Esophagus squamous epithelium (tissue), 4 donors: ENCODE measurements at regions not wholly inside any gene's neighbourhood (a gene's known extent, or its start where the extent isn't known, plus 50 kb on each side); places are given as distances from the start of the nearest gene placed in this dataset.

Experiments
- POLR2A ChIP-seq, 4 donors: fragments of 450-650 bp; IDR thresholded peaks; one replicate each; pipeline ENCODE4 v1.6.1; 2017; ENCODE audit warnings: antibody characterized with exemption in 4 of 4, mild to moderate bottlenecking in 4 of 4, moderate library complexity in 3 of 4
- TF ChIP-seq, protein P1 (sequence below), 6 experiments: fragments of 450-650 bp in 4 of 6; fragments of 200-600 bp in 2 of 6; sonication (generic) in 2 of 6; IDR thresholded peaks; one replicate each; pipeline ENCODE4 v1.5.1; 2016 to 2019; ENCODE audit warnings: antibody characterized with exemption in 6 of 6, mild to moderate bottlenecking in 4 of 6, moderate library complexity in 4 of 6

DNA sequence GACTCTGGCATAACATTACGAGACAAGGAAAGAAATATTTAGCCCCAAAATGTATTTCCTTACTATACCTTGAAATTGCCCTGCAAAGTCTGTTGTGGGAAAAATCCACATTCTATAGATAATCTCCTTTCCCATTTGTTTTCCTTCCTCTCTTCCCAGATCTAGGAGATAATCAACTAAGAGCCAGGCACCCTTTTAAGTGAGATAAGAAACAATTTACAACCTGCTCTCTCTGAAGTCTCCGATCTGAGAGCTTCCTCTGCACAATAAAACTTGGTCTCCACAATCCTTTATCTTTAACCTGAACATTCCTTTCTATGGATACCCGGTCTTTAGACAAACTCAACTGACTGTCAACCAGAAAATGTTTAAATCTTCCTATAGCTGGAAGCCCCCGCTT is 1160.7 kb upstream of the NRXN1 start:
- no peak for TF ChIP-seq POLR2A (IDR thresholded peaks at IDR 0.05)
- TF ChIP-seq, protein P1, sequence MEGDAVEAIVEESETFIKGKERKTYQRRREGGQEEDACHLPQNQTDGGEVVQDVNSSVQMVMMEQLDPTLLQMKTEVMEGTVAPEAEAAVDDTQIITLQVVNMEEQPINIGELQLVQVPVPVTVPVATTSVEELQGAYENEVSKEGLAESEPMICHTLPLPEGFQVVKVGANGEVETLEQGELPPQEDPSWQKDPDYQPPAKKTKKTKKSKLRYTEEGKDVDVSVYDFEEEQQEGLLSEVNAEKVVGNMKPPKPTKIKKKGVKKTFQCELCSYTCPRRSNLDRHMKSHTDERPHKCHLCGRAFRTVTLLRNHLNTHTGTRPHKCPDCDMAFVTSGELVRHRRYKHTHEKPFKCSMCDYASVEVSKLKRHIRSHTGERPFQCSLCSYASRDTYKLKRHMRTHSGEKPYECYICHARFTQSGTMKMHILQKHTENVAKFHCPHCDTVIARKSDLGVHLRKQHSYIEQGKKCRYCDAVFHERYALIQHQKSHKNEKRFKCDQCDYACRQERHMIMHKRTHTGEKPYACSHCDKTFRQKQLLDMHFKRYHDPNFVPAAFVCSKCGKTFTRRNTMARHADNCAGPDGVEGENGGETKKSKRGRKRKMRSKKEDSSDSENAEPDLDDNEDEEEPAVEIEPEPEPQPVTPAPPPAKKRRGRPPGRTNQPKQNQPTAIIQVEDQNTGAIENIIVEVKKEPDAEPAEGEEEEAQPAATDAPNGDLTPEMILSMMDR (IDR thresholded peaks at IDR 0.05), result no peak
